OCI-LY3 (cell line): ENCODE measurements at regions not wholly inside any gene's neighbourhood (a gene's known extent, or its start where the extent isn't known, plus 50 kb on each side); places are given as distances from the start of the nearest gene placed in this dataset.

Experiments
- H2AFZ ChIP-seq: fragments of 200-600, 300-600 bp; shearing (Covaris generic); 2 replicates; pipeline ENCODE4 v1.6.0; 2014; ENCODE audit warnings: antibody characterized with exemption, low read depth, low read length
- H3K27ac ChIP-seq: fragments of 200-600, 300-600 bp; sonication (generic); 2 replicates; pipeline ENCODE4 v1.5.1; 2014; ENCODE audit warnings: mild to moderate bottlenecking, low read length, moderate library complexity, mixed read lengths
- H3K27me3 ChIP-seq: fragments of 200-600, 300-600 bp; sonication (generic); 2 replicates; pipeline ENCODE4 v1.6.1; 2014; ENCODE audit warnings: low read depth, low read length, mixed read lengths
- H3K36me3 ChIP-seq: fragments of 200-600, 300-600 bp; sonication (generic); replicated peaks from 2 replicates; pipeline ENCODE3; 2014; ENCODE audit warnings: low read depth, low read length, mixed read lengths
- H3K4me1 ChIP-seq: fragments of 300-600, 200-600 bp; sonication (generic); 2 replicates; pipeline ENCODE4 v1.6.1; 2014; ENCODE audit warnings: low read length, mixed read lengths
- H3K4me2 ChIP-seq: fragments of 200-600, 300-600 bp; sonication (generic); 2 replicates; pipeline ENCODE4 v1.6.1; 2014; ENCODE audit warnings: low read length, mixed read lengths
- H3K4me3 ChIP-seq: fragments of 300-600, 200-600 bp; sonication (generic); 2 replicates; pipeline ENCODE4 v1.5.1; 2014; ENCODE audit warnings: antibody characterized with exemption, mild to moderate bottlenecking, low read length, moderate library complexity
- H3K79me2 ChIP-seq: fragments of 300-600, 200-600 bp; shearing (Covaris generic); 2 replicates; pipeline ENCODE4 v1.6.1; 2014; ENCODE audit warnings: mild to moderate bottlenecking, low read length, mixed read lengths
- H3K9ac ChIP-seq: fragments of 300-600, 200-600 bp; shearing (Covaris generic); 2 replicates; pipeline ENCODE4 v1.6.0; 2014; ENCODE audit warnings: mild to moderate bottlenecking, low read length, moderate library complexity
- H3K9me3 ChIP-seq: fragments of 200-600, 300-600 bp; shearing (Covaris generic); 2 replicates; pipeline ENCODE4 v1.6.1; 2014; ENCODE audit warnings: low read length, mixed read lengths; ENCODE audit not compliant: insufficient read depth
- H4K20me1 ChIP-seq: fragments of 200-600, 300-600 bp; sonication (generic); 2 replicates; pipeline ENCODE4 v1.6.1; 2016; ENCODE audit warnings: low read length, mixed read lengths; ENCODE audit not compliant: insufficient read depth
- EZH2phosphoT487 ChIP-seq: fragments of 200-600 bp; shearing (Covaris generic); IDR thresholded peaks from 2 replicates; pipeline ENCODE4 v1.6.1; 2018; ENCODE audit warnings: antibody characterized with exemption, mixed run types, low read depth
- TF ChIP-seq, protein P1 (sequence below): fragments of 200-600, 300-600 bp; sonication (generic); IDR thresholded peaks from 2 replicates; pipeline ENCODE4 v1.5.1; 2014; ENCODE audit warnings: antibody characterized with exemption, low read length, low read depth

DNA sequence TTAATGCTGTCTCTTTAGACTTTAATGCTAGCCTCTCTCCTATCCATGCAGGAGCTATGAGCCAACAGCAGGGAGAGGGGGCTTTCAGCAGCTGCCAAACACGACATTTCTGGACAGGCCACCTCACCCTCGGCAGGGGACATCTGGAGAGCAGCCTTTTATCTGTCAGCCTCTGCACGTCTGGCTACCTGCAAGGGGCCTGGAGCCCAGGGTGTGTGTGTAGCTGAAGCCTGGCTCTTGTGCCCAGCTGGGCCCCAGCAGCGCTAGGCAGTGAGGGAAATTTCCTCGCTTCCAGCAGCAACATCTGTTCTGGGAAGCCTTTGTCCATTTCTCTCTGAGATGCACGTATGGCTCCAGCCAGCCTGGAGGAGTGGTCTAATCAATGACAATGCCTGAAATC, 728.7 kb upstream of the ID2 start:
- Histone ChIP-seq H3K9me3 (no peaks in the 10 kb centered on the region), H3K9ac (no peak overlapping the region), H4K20me1 (no peaks in the 10 kb centered on the region), H3K27me3 (peaks cover 4% of the 10 kb centered on the region; the same call in 1 of the 2 replicates), H3K4me1 (no peaks in the 10 kb centered on the region), H2AFZ (no peak overlapping the region), H3K27ac (no peak overlapping the region), H3K4me2 (no peak overlapping the region), H3K4me3 (no peak overlapping the region), H3K79me2 (no peaks in the 10 kb centered on the region), H3K36me3 (no peaks in the 10 kb centered on the region)
- TF ChIP-seq, protein P1, sequence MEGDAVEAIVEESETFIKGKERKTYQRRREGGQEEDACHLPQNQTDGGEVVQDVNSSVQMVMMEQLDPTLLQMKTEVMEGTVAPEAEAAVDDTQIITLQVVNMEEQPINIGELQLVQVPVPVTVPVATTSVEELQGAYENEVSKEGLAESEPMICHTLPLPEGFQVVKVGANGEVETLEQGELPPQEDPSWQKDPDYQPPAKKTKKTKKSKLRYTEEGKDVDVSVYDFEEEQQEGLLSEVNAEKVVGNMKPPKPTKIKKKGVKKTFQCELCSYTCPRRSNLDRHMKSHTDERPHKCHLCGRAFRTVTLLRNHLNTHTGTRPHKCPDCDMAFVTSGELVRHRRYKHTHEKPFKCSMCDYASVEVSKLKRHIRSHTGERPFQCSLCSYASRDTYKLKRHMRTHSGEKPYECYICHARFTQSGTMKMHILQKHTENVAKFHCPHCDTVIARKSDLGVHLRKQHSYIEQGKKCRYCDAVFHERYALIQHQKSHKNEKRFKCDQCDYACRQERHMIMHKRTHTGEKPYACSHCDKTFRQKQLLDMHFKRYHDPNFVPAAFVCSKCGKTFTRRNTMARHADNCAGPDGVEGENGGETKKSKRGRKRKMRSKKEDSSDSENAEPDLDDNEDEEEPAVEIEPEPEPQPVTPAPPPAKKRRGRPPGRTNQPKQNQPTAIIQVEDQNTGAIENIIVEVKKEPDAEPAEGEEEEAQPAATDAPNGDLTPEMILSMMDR, result no peak
- no peak for TF ChIP-seq EZH2phosphoT487

DNA sequence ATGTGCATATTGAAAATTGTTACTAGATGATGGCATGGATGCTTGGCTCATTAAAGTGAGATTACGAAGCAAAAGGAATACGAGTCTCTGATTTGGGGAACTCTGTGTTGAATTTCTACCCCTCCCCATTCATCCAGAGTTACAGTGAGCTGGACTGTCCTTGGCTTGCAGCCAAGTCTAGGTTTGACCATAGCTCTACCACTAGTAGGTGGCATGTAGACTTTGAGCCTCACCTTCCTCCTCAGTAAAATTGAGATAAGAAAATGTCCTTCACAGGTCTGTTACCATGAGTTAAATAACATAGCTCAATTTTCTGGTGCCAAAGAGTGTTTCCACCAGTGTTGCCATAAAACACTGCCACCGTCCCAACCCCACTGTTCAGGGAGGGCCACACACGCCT, 727.6 kb upstream of the ID2 start:
- H4K20me1 ChIP-seq, result no peaks in the 10 kb centered on the region
- no peaks in the 10 kb centered on the region for H3K27me3 ChIP-seq
- no peaks in the 10 kb centered on the region for H3K36me3 ChIP-seq
- H3K9ac ChIP-seq, result no peak overlapping the region
- no peaks in the 10 kb centered on the region for H3K9me3 ChIP-seq
- TF ChIP-seq, protein P1, result no peak
- no peak for TF ChIP-seq EZH2phosphoT487
- H2AFZ ChIP-seq, result no peak overlapping the region
- no peak overlapping the region for H3K4me2 ChIP-seq
- H3K79me2 ChIP-seq, result no peaks in the 10 kb centered on the region
- no peak overlapping the region for H3K4me3 ChIP-seq
- H3K27ac ChIP-seq, result no peak overlapping the region
- no peaks in the 10 kb centered on the region for H3K4me1 ChIP-seq

DNA sequence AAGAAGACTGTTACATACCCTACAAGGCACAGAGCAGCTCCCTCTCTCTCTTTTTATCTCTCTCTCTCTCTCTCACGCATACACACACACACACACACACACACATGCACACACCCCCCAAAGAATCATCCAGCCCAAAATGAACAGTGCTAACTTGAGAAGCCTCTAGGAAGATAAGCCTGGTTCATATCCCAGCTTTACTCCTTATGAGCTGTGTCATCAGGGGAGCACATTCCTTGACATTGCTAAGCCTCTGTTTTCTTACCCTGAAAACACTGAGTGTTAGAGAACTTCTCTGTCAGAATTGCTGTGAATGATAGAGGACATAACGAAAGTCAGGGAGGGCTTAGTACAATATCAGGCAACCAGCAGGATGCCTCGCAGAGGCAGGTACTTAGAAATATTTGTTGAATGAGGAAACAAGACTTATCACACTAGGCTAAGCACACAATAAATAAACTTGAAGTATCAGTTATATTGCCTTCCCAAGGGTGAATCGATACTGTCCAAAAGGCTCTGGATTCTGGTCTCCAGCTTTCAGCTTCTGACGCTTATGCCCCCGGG, 725.6 kb upstream of the ID2 start:
- TF ChIP-seq EZH2phosphoT487, result no peak
- TF ChIP-seq, protein P1, result no peak
- Histone ChIP-seq H4K20me1 (no peaks in the 10 kb centered on the region), H3K4me1 (no peaks in the 10 kb centered on the region), H3K4me2 (no peak overlapping the region), H3K36me3 (no peaks in the 10 kb centered on the region), H3K27me3 (no peaks in the 10 kb centered on the region), H3K27ac (no peak overlapping the region), H3K4me3 (no peak overlapping the region), H2AFZ (no peak overlapping the region), H3K79me2 (no peaks in the 10 kb centered on the region), H3K9ac (no peak overlapping the region), H3K9me3 (no peaks in the 10 kb centered on the region)

DNA sequence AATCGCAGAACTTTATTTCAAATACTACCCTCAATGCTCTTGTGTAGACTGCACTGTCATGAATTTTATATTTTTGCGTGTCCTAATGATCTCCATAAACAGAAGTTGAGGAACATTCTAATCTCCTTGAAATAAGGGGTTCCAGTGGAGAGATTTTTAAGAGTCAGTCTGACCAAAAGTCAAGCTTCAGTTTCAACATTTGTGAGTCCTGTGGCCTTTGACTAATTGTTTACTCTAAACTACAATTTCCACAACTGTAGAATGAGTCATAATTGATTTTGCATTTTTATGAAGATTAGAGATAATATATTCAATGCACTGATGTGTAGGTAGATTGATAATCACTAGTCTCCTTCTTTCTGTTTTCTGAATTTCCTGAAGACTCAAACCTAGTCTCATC, 720.3 kb upstream of the ID2 start:
- no peak overlapping the region for H3K9ac ChIP-seq
- TF ChIP-seq, protein P1, result no peak
- TF ChIP-seq EZH2phosphoT487, result no peak
- no peak overlapping the region for H3K27ac ChIP-seq
- no peak overlapping the region for H3K4me3 ChIP-seq
- no peaks in the 10 kb centered on the region for H4K20me1 ChIP-seq
- no peaks in the 10 kb centered on the region for H3K4me1 ChIP-seq
- no peak overlapping the region for H3K4me2 ChIP-seq
- H2AFZ ChIP-seq, result no peak overlapping the region
- H3K36me3 ChIP-seq, result no peaks in the 10 kb centered on the region
- no peaks in the 10 kb centered on the region for H3K9me3 ChIP-seq
- no peaks in the 10 kb centered on the region for H3K79me2 ChIP-seq
- H3K27me3 ChIP-seq, result no peaks in the 10 kb centered on the region
